Spleen (tissue), 7 donors: ENCODE measurements at regions not wholly inside any gene's neighbourhood (a gene's known extent, or its start where the extent isn't known, plus 50 kb on each side); places are given as distances from the start of the nearest gene placed in this dataset.

Experiments used
- POLR2A ChIP-seq, 3 donors: fragments of 450-650 bp; IDR thresholded peaks; one replicate each; pipeline ENCODE4 v1.5.1; 2017; ENCODE audit warnings: antibody characterized with exemption in 3 of 3, mild to moderate bottlenecking in 1 of 3
- POLR2AphosphoS5 ChIP-seq, 3 donors: sonication (generic); formaldehyde crosslinking; IDR thresholded peaks; one replicate each; pipeline ENCODE4 v1.5.1; 2017; ENCODE audit warnings: antibody characterized with exemption in 3 of 3
- TF ChIP-seq, protein P1 (sequence below), 11 experiments: fragments of 200-600 bp in 7 of 11; fragments of 450-650 bp in 4 of 11; sonication (generic) in 4 of 11; IDR thresholded peaks in 8 of 11; conservative IDR thresholded peaks in 3 of 11; 1 replicate in 7 of 11; 2 replicates in 4 of 11; pipeline versions ENCODE4 v1.4.0 to v1.8.0; 2016 to 2021; ENCODE audit warnings: antibody characterized with exemption in 11 of 11, inconsistent platforms in 4 of 11, mild to moderate bottlenecking in 1 of 11
- donor health status: DM: no; HTN: no; CAD: no; lungs with moderate emphysema.
- donor health status: DM: no; HTN: no; CAD: no.
- donor health status: DM: no; HTN: no; CAD: no.

GRCh38 chr1:87176514-87176913 lies 152.2 kb upstream of the LMO4 start:
- TF ChIP-seq, protein P1, sequence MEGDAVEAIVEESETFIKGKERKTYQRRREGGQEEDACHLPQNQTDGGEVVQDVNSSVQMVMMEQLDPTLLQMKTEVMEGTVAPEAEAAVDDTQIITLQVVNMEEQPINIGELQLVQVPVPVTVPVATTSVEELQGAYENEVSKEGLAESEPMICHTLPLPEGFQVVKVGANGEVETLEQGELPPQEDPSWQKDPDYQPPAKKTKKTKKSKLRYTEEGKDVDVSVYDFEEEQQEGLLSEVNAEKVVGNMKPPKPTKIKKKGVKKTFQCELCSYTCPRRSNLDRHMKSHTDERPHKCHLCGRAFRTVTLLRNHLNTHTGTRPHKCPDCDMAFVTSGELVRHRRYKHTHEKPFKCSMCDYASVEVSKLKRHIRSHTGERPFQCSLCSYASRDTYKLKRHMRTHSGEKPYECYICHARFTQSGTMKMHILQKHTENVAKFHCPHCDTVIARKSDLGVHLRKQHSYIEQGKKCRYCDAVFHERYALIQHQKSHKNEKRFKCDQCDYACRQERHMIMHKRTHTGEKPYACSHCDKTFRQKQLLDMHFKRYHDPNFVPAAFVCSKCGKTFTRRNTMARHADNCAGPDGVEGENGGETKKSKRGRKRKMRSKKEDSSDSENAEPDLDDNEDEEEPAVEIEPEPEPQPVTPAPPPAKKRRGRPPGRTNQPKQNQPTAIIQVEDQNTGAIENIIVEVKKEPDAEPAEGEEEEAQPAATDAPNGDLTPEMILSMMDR (IDR thresholded peaks at IDR 0.05 in 8 of 11, conservative IDR thresholded peaks at IDR 0.05 in 3 of 11), result no peak
- no peak for TF ChIP-seq POLR2A (IDR thresholded peaks at IDR 0.05)
- TF ChIP-seq POLR2AphosphoS5 (IDR thresholded peaks at IDR 0.05), result no peak
